Stomach (tissue), 4 donors: ENCODE measurements at regions not wholly inside any gene's neighbourhood (a gene's known extent, or its start where the extent isn't known, plus 50 kb on each side); places are given as distances from the start of the nearest gene placed in this dataset.

Experiments
- CTCF ChIP-seq, 7 experiments: fragments of 450-650 bp in 4 of 7; fragments of 200-600 bp in 3 of 7; sonication (generic) in 3 of 7; IDR thresholded peaks; one replicate each; pipeline ENCODE4 v1.5.1; 2016 to 2019; ENCODE audit warnings: antibody characterized with exemption in 7 of 7, control low read depth in 2 of 7, mild to moderate bottlenecking in 1 of 7
- POLR2A ChIP-seq, 4 donors: fragments of 450-650 bp; IDR thresholded peaks; one replicate each; pipeline ENCODE4 v1.6.1; 2016; ENCODE audit warnings: antibody characterized with exemption in 4 of 4, control low read depth in 2 of 4, mild to moderate bottlenecking in 1 of 4, moderate library complexity in 1 of 4

- TF ChIP-seq CTCF (IDR thresholded peaks at IDR 0.05) = no peak
- no peak for TF ChIP-seq POLR2A (IDR thresholded peaks at IDR 0.05)
Observed at GRCh38 chr18:53887447-53887846, 337.0 kb downstream of the MBD2 start.
